Transverse colon (tissue), 4 donors: ENCODE measurements at regions not wholly inside any gene's neighbourhood (a gene's known extent, or its start where the extent isn't known, plus 50 kb on each side); places are given as distances from the start of the nearest gene placed in this dataset.

ENCODE experiments used
- DNase-seq: peaks from one replicate; pipeline ENCODE4 v3.0.0-alpha.2; 2019
- H3K27ac ChIP-seq, 4 donors: fragments of 200-600 bp; sonication (generic); 2 replicates each; pipeline ENCODE4 v1.5.1; 2016 to 2018; ENCODE audit warnings: inconsistent platforms in 4 of 4
- H3K27me3 ChIP-seq: fragments of 200-600 bp; sonication (generic); 2 replicates; pipeline ENCODE4 v1.5.1; 2017; ENCODE audit warnings: inconsistent platforms
- H3K36me3 ChIP-seq, 4 donors: fragments of 200-600 bp; sonication (generic); 2 replicates each; pipeline ENCODE4 v1.5.1; 2017 to 2019; ENCODE audit warnings: inconsistent platforms in 4 of 4
- H3K4me1 ChIP-seq, 4 donors: fragments of 200-600 bp; sonication (generic); 2 replicates each; pipeline ENCODE4 v1.5.1; 2017 to 2020; ENCODE audit warnings: inconsistent platforms in 4 of 4
- H3K4me3 ChIP-seq, 4 donors: fragments of 200-600 bp; sonication (generic); 1 replicate in 1 of 4; 2 replicates in 3 of 4; pipeline versions ENCODE4 v1.5.1 to v1.6.1; 2017 to 2019; ENCODE audit warnings: inconsistent platforms in 4 of 4
- H3K9me3 ChIP-seq, 2 donors: fragments of 200-600 bp; sonication (generic); 2 replicates each; pipeline ENCODE4 v1.5.1; 2017 to 2019; ENCODE audit warnings: inconsistent platforms in 2 of 2
- CTCF ChIP-seq, 5 experiments: fragments of 200-600 bp in 3 of 5; fragments of 450-650 bp in 2 of 5; sonication (generic) in 3 of 5; IDR thresholded peaks; 1 replicate in 2 of 5; 2 replicates in 3 of 5; pipeline ENCODE4 v1.5.1; 2016 to 2017; ENCODE audit warnings: antibody characterized with exemption in 5 of 5, inconsistent platforms in 3 of 5, mild to moderate bottlenecking in 2 of 5, moderate library complexity in 1 of 5
- EP300 ChIP-seq: sonication (generic); formaldehyde crosslinking; IDR thresholded peaks from one replicate; pipeline ENCODE4 v1.6.1; 2017; ENCODE audit warnings: antibody characterized with exemption, low read depth
- POLR2A ChIP-seq: fragments of 450-650 bp; IDR thresholded peaks from one replicate; pipeline ENCODE4 v1.6.1; 2016; ENCODE audit warnings: antibody characterized with exemption, mild to moderate bottlenecking, moderate library complexity
- POLR2AphosphoS5 ChIP-seq, 3 donors: sonication (generic); formaldehyde crosslinking; IDR thresholded peaks; one replicate each; pipeline ENCODE4 v1.6.1; 2016; ENCODE audit warnings: antibody characterized with exemption in 3 of 3
- whole genome bisulfite sequencing, 2 donors: methylation state at CpG; one replicate each; pipeline ENCODE4 v1.1.5; 2018; ENCODE audit warnings: low coverage in 1 of 2; 5-methylcytosine and 5-hydroxymethylcytosine counted together
- in situ Hi-C, 4 donors: fragments of 200-750 bp; cut with MboI; loops; one replicate each; pipeline versions ENCODE4 v1.15.0 to v1.15.1; 2017; ENCODE audit warnings: low sequenced_read_pairs in 3 of 4, low pct_ligation_motif_present in 1 of 4, low pct_unique_long_range_greater_than_20kb in 1 of 4
- intact Hi-C: fragments of 100-400 bp; cut with DNase I; formaldehyde crosslinking; loops from one replicate; pipeline ENCODE4 v1.15.1; 2023; ENCODE audit warnings: low total_unique reads

- H3K4me3 ChIP-seq: no peak overlapping the region
- in situ Hi-C loops: no loop called here
- H3K36me3 ChIP-seq: peaks cover 0 to 37% (median 18%) of the 10 kb centered on the region in 4 donors
- TF ChIP-seq POLR2AphosphoS5 (IDR thresholded peaks at IDR 0.05): no peak
- no peak for TF ChIP-seq EP300
- no peak for TF ChIP-seq CTCF (IDR thresholded peaks at IDR 0.05)
- no peak for TF ChIP-seq POLR2A
- 71% methylated on average over 3 of the region's 3 CpGs for WGBS, 2 donors
- no peaks in the 10 kb centered on the region for H3K9me3 ChIP-seq
- DNase-seq: no peak
- H3K27ac ChIP-seq: no peak overlapping the region
- H3K4me1 ChIP-seq: peaks cover 0 to 3% (median 0%) of the 10 kb centered on the region in 4 donors
- intact Hi-C loops: no loop called here
- no peaks in the 10 kb centered on the region for H3K27me3 ChIP-seq
Measured at GRCh38 chr4:122221322-122221721, 69.2 kb downstream of the BLTP1 start.

GRCh38 chr4:122224348-122224747, 72.2 kb downstream of the BLTP1 start:
- H3K4me3 ChIP-seq: no peak overlapping the region
- intact Hi-C loops (no loop called here), in situ Hi-C loops (no loop called here)
- WGBS, 2 donors: 77 to 81% methylated on average over 4 of the region's 4 CpGs
- H3K27me3 ChIP-seq: no peaks in the 10 kb centered on the region
- no peaks in the 10 kb centered on the region for H3K4me1 ChIP-seq
- no peak for DNase-seq
- H3K9me3 ChIP-seq: no peaks in the 10 kb centered on the region
- H3K27ac ChIP-seq: no peak overlapping the region
- peaks cover 0 to 41% (median 20%) of the 10 kb centered on the region in 4 donors for H3K36me3 ChIP-seq
- TF ChIP-seq POLR2AphosphoS5 (IDR thresholded peaks at IDR 0.05) (no peak), EP300 (no peak), CTCF (IDR thresholded peaks at IDR 0.05) (no peak), POLR2A (no peak)

- peaks cover 0 to 42% (median 14%) of the 10 kb centered on the region in 4 donors for H3K36me3 ChIP-seq
Measured at GRCh38 chr4:122227202-122227601, 75.1 kb downstream of the BLTP1 start.

GRCh38 chr4:122229857-122230256, 77.7 kb downstream of the BLTP1 start:
- H3K4me3 ChIP-seq: no peak overlapping the region
- intact Hi-C loops: no loop called here
- in situ Hi-C loops: loop anchor here in 1 of 4 donors (25.0 kb wide), 1 partner anchor 107 kb away; no protein-coding TSS in a partner anchor
- 64 to 79% methylated on average over 3 of the region's 3 CpGs for WGBS, 2 donors
- TF ChIP-seq POLR2AphosphoS5 (IDR thresholded peaks at IDR 0.05) (no peak), EP300 (no peak), POLR2A (no peak), CTCF (IDR thresholded peaks at IDR 0.05) (no peak)
- H3K4me1 ChIP-seq: no peaks in the 10 kb centered on the region
- no peaks in the 10 kb centered on the region for H3K27me3 ChIP-seq
- H3K27ac ChIP-seq: no peak overlapping the region
- H3K9me3 ChIP-seq: no peaks in the 10 kb centered on the region
- no peak for DNase-seq
- H3K36me3 ChIP-seq: peaks cover 0 to 34% (median 10%) of the 10 kb centered on the region in 4 donors

More at GRCh38 chr4:122227202-122227601, 75.1 kb downstream of the BLTP1 start:
- no peak for DNase-seq
- 91 to 100% methylated on average over 2 of the region's 2 CpGs for WGBS, 2 donors
- Histone ChIP-seq H3K9me3 (no peaks in the 10 kb centered on the region), H3K27me3 (no peaks in the 10 kb centered on the region), H3K27ac (no peak overlapping the region), H3K4me3 (no peak overlapping the region), H3K4me1 (no peaks in the 10 kb centered on the region)
- no peak for TF ChIP-seq CTCF (IDR thresholded peaks at IDR 0.05)
- TF ChIP-seq POLR2A: no peak
- no peak for TF ChIP-seq POLR2AphosphoS5 (IDR thresholded peaks at IDR 0.05)
- intact Hi-C loops (no loop called here), in situ Hi-C loops (loop anchor here in 1 of 4 donors (25.0 kb wide), 1 partner anchor 110 kb away; no protein-coding TSS in a partner anchor)
